ENCODE measurements at regions not wholly inside any gene's neighbourhood (a gene's known extent, or its start where the extent isn't known, plus 50 kb on each side); places are given as distances from the start of the nearest gene placed in this dataset.
"Not testable (repeated sequence)": the region's sequence is repeated elsewhere in the genome, so short reads cannot be mapped to it uniquely, and the experiment has no call there.

DNA sequence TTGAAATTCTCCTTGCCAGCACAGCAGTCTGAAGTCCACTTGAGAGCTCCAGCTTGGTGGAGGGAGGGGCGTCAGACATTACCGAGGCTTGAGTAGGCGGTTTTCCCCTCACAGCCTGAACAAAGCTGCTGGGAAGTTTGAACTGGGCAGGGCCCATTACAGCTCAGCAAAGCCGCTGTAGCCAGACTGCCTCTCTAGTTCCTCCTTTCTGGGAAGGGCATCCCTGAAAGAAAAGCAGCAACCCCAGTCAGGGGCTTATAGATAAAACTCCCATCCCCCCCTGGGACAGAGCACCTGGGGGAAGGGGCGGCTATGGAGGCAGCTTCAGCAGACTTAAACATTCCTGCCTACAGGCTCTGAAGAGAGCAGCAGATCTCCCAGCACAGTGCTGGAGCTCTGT is 325.3 kb downstream of the GJA1 start:
- DNase-seq (ENCODE audit: low spot score) = no peak

DNA sequence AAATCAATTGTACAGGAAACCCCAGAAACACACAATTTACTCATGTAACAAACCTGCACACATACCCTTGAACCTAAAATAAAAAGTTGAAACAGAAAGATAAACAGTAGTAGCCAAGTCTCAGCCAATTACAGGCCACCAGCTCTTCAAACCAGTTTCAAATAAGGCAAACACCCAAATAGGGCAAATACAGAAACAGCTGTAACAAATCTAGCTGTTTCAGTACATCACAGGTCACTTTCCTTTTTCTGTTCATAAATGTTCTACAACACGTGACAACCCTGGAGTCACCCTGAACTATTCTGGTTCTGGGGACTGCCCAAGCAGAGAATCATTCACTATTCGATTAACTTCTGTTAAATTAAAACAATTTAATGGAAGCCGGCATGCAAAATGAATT is 329.0 kb downstream of the GJA1 start:
- DNase-seq (ENCODE audit: low spot score) = no peak

DNA sequence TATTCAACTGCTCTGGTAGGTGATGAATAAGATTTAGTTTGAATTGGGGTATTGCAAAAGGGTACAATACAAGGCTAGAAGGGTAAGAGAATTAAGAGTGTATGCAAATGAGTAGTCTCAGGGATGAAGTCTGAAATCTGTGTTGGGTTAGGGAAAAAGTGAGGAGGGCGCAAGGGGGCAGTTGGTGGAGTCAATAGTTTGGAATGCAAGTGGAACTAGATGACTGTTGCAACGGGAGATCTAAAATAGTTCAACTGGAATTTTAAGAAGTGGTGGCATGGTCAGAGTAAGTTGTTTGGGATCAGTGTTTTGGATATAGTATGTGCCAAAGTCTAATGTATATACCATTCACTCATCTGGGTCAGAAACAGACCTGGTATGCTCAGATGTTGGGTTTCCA is 329.6 kb downstream of the GJA1 start:
- no peak for DNase-seq (ENCODE audit: low spot score)

DNA sequence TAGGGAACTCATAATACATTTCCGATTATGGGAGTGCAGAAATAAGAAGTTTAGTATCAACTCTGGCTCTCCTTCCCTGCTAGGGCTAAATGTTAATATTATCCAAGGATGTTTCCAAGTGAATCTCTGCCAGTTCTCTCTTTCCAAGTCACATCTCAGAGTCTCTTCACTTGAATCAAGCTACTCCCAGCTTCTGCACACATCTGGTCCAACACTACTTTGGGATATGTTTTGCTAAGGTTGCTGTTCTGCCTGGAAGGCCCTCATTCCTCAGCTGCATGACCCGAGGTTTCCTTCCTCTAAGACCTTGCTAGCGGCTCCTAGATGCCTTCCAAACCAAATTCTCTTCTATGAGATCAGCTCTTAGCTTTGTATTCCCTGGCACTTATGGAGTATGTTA is 331.8 kb downstream of the GJA1 start:
- no peak for DNase-seq (ENCODE audit: low spot score)

DNA sequence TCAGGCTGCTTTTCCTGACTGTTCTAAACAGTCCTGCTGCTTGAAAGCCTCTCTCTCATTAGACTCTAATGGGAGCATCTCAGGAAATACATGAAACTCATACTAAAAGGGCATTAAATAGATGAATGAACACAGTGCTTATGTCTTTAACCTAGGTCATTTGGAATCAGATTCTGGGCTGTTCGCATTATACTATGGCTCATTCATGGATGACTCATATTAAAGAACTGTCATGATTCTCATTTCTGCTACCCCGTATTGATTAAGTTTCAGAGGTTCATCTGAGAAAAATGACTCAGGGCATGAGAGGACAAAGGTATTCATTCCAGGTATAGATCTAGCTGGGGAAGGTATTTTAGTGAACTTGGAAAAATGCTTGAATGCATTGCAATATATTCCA is 335.5 kb downstream of the GJA1 start:
- peak; percentile 2 for DNase-seq (ENCODE audit: low spot score)

DNA sequence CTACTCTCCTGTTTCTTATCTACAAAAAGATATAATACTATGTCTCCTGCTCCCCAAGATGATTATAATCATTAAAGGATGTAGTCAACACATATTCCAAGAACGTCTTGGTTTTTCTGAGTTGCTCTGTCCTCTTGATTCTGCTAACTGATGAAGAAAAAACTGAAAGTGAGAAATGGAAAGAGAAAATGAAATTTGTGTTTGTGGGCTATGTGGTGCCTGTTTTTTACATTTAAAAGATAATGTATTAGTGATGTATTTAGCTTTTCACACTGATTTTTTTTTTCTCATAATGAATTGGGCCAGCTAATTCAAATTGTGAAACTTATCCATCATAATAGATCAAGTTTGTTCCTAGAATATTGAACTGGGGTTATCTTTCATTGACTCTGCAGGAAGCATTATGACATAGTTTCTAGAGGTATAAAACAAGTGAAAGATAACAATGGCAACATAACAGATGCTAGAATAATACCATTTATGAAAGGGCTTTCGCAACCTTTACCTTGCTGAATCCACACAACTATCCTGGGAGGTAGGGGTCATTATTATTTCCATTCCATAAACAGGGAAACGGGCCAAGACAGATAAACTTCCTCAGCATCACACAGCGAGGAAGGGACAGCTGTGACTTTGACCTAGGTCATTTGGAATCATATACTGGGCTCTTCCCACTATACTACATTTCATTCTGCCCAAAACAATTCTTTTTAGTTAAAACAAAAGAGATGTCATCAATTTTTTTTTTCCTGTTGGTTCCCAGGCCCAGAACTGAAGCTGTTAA is 336.7 kb downstream of the GJA1 start:
- no peak for DNase-seq (ENCODE audit: low spot score)

DNA sequence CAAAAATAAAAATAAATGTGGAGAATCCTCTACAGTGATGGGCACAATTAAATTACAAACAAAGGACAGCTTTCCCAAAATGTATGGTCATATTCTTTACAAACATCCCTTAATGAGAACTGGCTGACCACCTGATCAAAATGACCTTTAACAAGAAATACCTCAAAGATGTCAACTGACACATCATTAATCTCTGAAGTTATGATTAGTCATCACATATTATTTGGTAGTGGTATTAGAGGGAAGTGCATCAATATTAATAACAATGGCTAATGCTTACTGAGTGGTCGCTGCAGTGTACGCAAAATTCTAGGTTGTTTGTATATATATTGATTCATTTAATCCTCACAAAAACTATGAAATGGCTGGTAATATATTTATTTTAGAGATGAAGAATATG is 340.6 kb downstream of the GJA1 start:
- no peak for DNase-seq (ENCODE audit: low spot score)

DNA sequence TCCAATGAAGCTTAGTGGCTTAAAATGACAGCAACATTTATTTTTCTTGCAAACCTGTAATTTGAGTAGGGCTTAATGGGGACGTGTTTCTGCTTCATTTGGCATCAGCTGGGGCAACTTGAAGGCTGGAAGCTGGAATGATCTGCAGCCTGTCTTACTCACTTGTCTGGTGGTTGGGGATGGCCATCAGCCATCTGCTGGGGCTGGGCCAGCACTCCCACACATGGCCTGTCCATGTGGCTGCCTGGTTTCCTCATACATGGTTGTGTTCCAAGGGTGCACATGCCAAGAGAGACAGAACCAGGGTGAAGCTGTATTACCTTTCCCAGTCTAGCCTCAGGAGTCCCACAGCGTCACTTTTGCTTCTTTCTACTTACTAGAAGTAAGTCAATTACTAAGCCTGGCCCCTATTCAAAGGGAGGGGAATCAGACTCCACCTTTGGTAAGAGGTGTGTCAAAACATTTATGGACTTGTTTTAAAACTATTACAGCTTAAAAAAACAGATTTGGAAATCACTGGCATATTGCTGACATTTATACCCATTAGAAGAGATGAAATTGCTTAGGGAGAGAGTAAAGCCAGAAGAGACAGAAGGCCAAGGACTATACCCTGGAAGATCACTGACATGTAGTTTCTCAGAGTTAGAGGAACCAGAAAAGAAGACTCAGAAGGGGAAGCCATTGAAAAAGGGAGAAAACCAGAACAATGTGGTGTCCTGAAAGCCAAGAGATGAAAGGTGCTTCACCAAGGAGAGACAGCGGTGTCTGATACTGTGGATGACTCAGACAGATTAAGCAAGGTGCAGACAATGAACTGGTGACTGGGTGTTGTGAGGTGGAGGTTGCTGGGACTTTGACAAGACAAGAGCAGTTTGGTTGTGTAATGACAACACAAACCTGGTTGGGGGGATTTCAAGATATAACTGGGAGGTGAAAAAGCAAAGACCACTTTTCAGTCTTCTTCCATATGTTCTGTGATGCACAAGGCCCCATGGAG is 345.2 kb downstream of the GJA1 start:
- no peak for DNase-seq (ENCODE audit: low spot score)

DNA sequence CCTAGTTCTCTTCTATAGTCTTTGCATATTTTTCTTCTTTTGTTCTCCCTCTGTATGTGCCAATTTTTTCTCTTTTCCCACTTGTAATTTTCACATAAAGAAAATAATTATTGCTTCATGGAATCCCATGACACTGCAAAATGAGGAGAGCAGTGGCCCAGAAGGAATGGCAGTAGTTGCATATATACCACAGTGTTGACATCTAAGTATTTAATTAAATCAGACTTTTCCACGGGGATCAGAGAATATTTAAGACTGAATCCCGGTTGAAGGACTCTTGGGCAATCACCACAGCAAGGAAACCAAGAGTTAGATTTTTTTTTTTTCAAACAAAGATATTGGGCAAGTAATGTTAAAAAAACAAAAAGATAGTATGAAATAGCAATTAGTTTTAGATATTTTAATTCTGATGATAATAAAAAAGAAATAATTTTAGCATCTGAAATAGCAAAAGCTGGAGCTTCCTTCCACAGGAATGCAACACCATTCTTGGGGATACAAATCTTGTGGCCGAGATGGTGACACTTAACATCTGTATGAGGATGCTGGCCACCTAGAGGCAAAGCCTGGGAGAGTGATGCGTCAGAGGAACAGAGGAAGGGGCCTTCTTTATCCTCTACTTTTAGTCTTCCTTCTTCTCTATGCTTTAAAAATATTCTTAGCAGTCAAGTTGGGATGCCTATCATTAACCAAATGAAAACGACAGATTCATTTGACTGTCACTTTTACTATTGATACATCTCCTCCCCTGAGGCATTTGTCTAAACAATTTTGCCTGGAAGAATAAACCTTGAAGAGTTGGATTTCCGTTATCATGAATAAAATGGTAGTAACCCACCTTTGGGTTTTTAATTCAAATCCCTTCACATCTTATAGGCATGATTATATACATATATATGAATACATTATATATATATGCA is 356.2 kb downstream of the GJA1 start:
- no peak for DNase-seq (ENCODE audit: low spot score)

DNA sequence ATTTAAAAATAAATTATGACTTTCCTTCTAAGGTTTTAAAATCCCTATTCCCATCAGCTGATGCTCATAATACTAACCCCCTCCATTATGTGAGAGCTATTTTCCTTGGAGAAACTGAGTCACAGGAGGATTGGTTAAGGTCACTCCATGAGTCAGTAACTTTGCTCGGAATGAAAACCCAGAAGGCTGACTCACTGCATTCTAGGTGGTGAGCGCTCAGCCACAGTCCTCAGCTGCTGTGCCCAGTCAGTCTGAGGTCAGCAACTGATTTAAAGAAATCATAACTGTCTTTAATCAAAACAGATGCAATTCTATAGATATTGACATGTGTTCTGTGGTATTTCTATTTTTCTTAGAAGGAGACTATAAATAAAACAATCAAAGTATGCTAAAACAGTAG is 359.2 kb downstream of the GJA1 start:
- peak; percentile 88 for DNase-seq (ENCODE audit: low spot score)

DNA sequence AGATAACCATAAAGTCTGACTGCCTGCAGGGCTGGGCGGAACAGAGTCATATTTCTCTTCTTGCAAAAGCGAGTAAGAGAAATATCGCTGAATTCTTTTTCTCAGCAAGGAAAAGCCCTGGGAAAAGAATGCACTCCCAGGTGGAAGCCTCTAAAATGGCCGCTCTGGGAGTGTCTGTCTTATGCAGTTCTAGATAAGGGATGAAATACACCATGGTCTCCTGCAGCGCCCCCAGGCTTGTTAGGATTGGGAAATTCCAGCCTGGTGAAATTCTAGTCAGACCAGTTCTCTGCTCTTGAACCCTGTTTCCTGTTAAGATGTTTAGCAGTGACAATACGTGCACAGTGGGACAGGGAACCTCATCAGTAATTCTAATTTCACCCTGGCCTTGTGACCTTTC is 362.2 kb downstream of the GJA1 start:
- DNase-seq (ENCODE audit: low spot score) = not testable (repeated sequence)

DNA sequence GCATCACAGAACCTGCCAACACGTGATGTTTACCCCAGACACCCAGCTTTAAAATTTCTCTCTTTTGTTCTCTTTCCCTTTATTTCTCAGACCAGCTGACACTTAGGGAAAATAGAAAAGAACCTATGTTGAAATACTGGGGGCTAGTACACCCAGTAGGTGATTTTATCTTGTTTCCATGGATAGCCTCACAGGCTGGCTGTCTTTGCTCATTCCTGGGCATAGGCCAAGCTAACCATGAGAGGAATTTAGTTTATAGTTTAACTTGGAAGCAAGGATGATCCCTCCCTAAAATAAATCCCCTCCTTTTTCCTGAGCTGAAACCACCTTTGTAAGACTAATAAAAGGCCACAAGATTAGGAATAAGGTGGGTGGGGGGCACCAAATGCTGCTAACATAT is 362.7 kb downstream of the GJA1 start:
- DNase-seq (ENCODE audit: low spot score) = not testable (repeated sequence)

DNA sequence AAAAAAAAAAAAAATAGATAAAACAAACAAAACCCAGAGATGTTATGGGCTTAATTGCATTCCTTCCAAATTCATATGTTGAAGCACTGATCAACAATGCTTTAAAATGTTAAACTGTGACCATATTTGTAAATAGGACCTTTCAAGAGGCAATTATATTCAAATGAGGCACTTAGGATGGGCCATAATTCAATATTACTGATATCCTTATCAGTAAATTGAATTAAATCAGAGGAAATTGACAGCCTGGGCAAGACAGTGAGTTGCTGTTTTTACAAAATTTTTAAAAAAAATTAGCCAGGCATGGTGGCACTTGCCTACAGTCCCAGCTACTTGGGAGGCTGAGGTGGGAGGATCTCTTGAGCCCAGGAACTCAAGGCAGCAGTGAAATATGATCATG is 364.1 kb downstream of the GJA1 start:
- DNase-seq (ENCODE audit: low spot score) = no peak

DNA sequence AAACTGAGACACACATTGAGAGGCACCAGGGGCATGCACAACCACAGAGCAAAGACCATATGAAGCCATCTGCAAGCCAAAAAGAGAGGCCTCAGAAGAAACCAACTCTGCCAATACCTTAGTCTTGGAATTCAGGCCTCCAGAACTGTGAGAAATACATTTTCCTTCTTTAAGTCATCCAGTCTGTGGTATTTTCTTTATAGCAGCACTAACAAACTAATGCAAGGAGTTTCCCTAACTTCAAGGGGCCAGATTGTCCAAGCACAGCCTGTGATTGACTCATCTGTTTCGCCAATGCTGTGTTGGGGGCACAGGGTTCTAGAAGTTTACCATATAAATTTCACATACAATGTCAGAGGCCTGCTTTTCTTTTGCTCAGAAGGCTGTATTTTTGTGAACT is 364.6 kb downstream of the GJA1 start:
- no peak for DNase-seq (ENCODE audit: low spot score)

DNA sequence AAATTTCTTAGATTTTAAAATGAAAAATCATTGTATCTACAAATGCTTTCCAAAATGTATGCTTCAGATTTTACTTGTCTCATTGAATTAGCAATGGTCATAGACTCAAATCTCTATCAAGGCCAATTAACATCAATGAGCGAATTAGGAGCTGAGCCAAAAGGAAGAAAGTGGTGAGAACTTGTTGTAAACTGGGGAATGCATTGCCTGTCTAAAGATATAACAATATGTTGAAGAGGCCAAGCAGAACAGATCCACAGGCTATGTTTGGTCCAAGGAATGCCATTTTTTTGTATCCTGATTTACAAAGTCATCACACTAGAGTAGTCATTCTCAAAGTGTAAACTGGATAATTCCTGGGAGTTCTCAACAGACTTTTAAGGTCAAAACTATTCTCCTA is 370.7 kb downstream of the GJA1 start:
- DNase-seq (ENCODE audit: low spot score) = no peak

DNA sequence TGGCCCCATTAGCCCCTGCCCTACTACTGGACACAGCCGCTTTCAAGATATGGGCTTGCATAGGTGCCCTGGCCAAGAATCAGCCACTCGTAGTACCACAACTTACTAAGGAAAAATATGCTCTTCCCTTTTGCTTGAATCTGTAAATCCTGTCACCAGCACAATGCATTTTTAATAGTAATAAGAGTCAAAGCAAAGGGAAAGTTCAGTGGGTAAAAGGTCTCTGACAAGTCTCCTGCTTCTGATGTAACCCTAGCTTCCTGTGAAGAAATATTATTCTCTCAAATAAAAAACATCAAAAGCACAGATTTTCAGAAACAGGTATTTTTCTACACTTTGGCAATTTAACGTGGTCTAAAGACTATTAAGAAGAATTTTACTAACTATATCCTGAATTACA is 373.8 kb downstream of the GJA1 start:
- no peak for DNase-seq (ENCODE audit: low spot score)

DNA sequence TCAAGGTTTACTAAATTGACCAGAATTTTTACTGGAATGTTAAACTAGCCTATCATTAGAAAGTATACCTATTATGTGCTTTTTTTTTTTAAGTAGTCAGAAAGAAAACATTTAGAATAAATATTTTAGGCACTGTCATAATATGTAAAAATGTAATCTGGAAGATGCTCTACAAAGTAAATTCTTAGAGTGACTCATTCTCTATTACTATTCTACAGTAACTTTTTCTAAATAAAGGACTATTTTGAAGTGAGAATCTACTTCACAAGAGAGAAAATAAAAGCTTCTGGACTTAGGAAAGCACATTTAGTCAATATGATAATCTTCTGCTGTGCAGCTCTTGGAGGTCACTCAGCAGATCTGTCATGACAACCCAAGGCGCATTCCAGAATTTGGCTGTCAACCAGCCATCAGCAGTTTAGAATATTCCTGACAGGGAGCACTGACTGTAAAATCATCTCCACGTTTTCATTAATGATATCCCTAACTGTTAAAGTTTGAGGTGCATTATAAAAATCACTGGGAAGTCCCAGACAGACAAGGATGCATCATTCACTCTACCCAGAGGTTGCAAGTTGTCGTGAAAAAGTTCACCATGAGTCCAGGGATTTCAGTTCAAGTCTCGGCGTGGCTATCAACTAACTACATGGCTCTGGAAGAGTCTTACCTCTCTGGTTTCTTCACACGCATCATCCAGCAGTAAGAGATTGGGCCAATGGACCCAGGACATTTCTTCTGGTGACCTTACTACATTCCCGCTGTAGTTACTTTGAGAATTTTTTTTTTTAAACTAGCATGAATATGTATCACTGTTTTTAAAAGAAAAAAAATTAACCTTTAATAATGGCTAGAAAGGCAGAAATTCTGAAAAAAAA is 374.9 kb downstream of the GJA1 start:
- no peak for DNase-seq (ENCODE audit: low spot score)

DNA sequence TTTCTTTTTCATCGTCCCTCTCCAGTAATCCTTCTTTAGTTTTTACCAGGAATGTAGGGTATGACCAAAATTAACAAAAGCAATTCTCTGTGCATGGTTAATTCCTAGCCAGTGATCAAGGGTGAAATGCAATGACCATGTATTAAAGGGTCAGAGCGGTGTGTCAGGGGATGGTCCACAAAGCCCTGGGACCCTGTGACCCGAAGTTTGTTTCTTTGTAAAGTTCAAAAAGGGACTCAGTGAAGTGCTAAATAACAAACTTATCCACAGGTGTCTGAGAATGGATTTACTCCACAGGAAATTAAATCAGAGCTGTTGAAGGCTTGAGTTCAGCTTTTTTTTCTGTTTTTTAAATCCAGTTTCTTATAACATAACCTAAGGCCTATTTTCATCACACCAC is 375.7 kb downstream of the GJA1 start:
- DNase-seq (ENCODE audit: low spot score) = no peak

DNA sequence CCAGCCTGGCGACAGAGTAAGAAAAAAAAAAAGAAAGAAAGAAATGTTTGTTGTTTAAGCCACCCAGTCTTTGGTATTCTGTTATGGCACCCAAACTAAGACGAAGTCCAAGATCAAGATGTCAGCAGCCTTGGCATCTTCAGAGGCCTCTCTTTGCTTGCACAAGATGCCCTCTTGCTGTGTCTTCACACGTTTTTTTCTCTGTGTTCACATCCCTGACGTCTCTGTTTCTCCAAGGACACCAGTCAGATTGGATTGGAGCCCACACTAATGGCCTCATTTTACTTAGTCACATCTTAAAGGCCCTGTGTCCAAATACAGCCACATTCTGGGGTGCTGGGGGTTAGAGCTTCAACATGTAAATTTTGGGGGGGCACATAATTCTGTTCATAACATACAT is 380.9 kb downstream of the GJA1 start:
- no peak for DNase-seq (ENCODE audit: low spot score)

DNA sequence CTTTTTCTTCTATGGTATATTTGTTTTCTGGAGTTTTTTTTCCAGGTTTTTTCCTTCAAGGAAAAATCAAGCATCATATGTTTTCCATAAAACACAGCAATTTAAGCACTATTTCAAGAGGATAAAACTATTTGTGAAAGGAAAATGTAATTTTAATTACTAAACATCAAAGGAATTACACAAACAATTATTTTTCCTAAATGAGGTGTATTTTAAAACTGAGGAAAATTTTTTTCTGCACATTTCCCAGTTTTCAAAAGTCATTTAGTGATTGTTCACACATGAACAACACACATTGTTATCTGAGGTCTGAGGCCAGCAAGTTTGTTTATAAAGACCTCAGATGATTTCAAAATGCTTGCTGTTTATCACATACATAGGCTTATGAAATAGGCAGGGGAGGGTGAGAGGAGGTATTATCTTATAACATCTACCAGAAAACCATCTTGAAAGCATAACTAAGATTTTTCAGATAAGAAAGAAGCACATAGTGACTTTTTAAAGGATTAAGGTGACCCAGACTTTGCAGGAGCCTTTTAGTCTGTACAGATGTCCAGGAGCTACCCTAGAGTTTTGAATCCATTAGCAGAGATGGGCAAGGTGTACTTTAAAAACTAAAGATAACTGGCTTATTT is 381.6 kb downstream of the GJA1 start:
- DNase-seq (ENCODE audit: low spot score) = no peak

DNA sequence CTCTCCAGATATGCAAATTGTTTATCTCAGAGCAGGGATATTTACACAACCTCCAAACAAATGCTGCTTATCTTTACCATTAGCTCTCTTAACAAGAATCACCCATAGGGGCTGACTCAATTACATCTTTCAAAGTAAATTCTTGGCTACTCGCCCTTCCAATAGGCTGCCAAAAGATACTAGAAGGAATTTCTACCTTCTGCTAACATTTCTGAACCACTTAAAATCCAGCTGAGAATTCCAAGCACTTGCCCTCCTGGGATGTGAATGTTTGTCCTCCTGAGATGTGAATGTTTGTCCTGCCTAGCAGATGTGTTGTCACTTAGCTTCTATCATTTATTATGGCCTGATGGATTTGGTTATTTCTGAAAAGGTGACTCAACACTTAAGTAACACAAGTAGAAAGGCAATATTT is 388.0 kb downstream of the GJA1 start:
- no peak for DNase-seq (ENCODE audit: low spot score)

All from RKO (cell line).